ENCODE measurements at regions not wholly inside any gene's neighbourhood (a gene's known extent, or its start where the extent isn't known, plus 50 kb on each side); places are given as distances from the start of the nearest gene placed in this dataset.
"Not testable (repeated sequence)": the region's sequence is repeated elsewhere in the genome, so short reads cannot be mapped to it uniquely, and the experiment has no call there.

GRCh38 chr14:48703728-48704467 lies 882.3 kb downstream of the RPS29 start:
- no peaks in the 10 kb centered on the region for H3K4me1 ChIP-seq
- no peaks in the 10 kb centered on the region for H3K9me3 ChIP-seq
- ATAC-seq (ENCODE audit: low FRiP score in 2 of 2) (no peak), DNase-seq (no peak)
- H3K36me3 ChIP-seq = no peaks in the 10 kb centered on the region
- TF ChIP-seq EP300 (IDR thresholded peaks at IDR 0.05) (no peak), CTCF (IDR thresholded peaks at IDR 0.05) (no peak), POLR2AphosphoS5 (IDR thresholded peaks at IDR 0.05) (no peak), POLR2A (IDR thresholded peaks at IDR 0.05) (no peak)
- no peak overlapping the region for H3K27ac ChIP-seq
- no peaks in the 10 kb centered on the region for H3K27me3 ChIP-seq
- 32 to 33% methylated on average over 2 of the region's 2 CpGs for WGBS, 2 donors
- H3K4me3 ChIP-seq = no peak overlapping the region

- 69 to 97% methylated on average over 6 of the region's 6 CpGs for WGBS, 2 donors
- not testable (repeated sequence) for ATAC-seq (ENCODE audit: low FRiP score in 2 of 2)
- peak in 1 of 2 donors; percentile 28 for DNase-seq
Observed at GRCh38 chr14:48697362-48697761, 888.8 kb downstream of the RPS29 start.

DNA sequence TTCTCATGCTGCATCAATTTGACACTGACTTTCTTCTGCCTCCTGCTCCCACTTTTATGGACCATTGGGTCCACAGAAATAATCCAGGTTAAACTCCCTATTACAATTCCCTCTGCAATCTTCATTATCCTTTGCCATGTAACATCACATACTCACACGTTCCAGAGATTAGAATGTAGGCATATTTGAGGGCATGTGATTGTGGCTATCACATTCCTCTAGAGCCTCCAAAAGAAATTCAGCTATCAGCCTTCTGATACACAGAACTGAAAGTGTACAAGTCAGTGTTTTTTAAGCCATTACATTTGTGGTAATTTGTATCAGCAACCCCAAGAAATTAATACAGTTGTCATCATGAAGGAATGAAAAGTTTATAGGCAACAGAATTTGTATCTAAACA lies 892.4 kb downstream of the RPS29 start:
- no peak for DNase-seq
- no peak for TF ChIP-seq EP300 (IDR thresholded peaks at IDR 0.05)
- H3K4me3 ChIP-seq = no peak overlapping the region
- H3K27ac ChIP-seq = no peak overlapping the region
- ATAC-seq (ENCODE audit: low FRiP score in 2 of 2) = no peak
- no peaks in the 10 kb centered on the region for H3K27me3 ChIP-seq
- no peaks in the 10 kb centered on the region for H3K9me3 ChIP-seq
- no peaks in the 10 kb centered on the region for H3K4me1 ChIP-seq
- 65 to 68% methylated on average over 1 of the region's 1 CpG for WGBS, 2 donors
- H3K36me3 ChIP-seq = no peaks in the 10 kb centered on the region

More at GRCh38 chr14:48697362-48697761, 888.8 kb downstream of the RPS29 start:
- H3K36me3 ChIP-seq, H3K27ac ChIP-seq, H3K4me1 ChIP-seq, H3K9me3 ChIP-seq, H3K4me3 ChIP-seq, H3K27me3 ChIP-seq: not testable (repeated sequence)

- H3K27me3 ChIP-seq = no peaks in the 10 kb centered on the region
- H3K27ac ChIP-seq = no peak overlapping the region
- TF ChIP-seq EP300 (IDR thresholded peaks at IDR 0.05) (no peak), POLR2A (IDR thresholded peaks at IDR 0.05) (no peak), CTCF (IDR thresholded peaks at IDR 0.05) (no peak), POLR2AphosphoS5 (IDR thresholded peaks at IDR 0.05) (no peak)
- no peak overlapping the region for H3K4me3 ChIP-seq
- H3K4me1 ChIP-seq = no peaks in the 10 kb centered on the region
- no peak for DNase-seq
- H3K36me3 ChIP-seq = no peaks in the 10 kb centered on the region
- no peaks in the 10 kb centered on the region for H3K9me3 ChIP-seq
- 78 to 83% methylated on average over 1 of the region's 1 CpG for WGBS, 2 donors
- ATAC-seq (ENCODE audit: low FRiP score in 2 of 2) = no peak
Observed at GRCh38 chr14:48690349-48690748, 895.8 kb downstream of the RPS29 start.

DNA sequence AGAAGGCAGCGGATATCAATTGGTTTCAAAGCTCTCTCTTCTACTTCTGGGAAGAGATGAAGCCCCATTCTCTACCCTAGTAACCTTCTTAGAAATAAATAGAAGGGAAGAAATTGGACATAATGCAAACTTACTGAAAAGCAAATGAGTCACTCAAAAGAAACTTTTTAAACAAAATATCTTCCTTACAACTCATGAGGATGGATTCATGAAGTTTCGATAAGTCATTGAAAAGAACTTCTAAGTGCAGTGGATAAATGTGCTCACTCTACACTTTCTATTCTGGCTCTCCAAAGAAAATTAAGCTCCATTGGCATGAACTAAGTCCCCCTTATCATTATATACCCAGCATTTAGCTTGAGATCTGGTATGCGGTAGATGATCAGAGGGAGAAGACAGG lies 899.5 kb downstream of the RPS29 start:
- H3K4me1 ChIP-seq = no peaks in the 10 kb centered on the region
- TF ChIP-seq POLR2AphosphoS5 (IDR thresholded peaks at IDR 0.05) = no peak
- TF ChIP-seq EP300 (IDR thresholded peaks at IDR 0.05) = no peak
- no peak for TF ChIP-seq POLR2A (IDR thresholded peaks at IDR 0.05)
- no peak for TF ChIP-seq CTCF (IDR thresholded peaks at IDR 0.05)
- no peaks in the 10 kb centered on the region for H3K27me3 ChIP-seq
- DNase-seq (no peak), ATAC-seq (ENCODE audit: low FRiP score in 2 of 2) (no peak)
- no peak overlapping the region for H3K27ac ChIP-seq
- WGBS, 2 donors = 90 to 91% methylated on average over 3 of the region's 3 CpGs
- H3K4me3 ChIP-seq = no peak overlapping the region
- H3K36me3 ChIP-seq = no peaks in the 10 kb centered on the region
- no peaks in the 10 kb centered on the region for H3K9me3 ChIP-seq

DNA sequence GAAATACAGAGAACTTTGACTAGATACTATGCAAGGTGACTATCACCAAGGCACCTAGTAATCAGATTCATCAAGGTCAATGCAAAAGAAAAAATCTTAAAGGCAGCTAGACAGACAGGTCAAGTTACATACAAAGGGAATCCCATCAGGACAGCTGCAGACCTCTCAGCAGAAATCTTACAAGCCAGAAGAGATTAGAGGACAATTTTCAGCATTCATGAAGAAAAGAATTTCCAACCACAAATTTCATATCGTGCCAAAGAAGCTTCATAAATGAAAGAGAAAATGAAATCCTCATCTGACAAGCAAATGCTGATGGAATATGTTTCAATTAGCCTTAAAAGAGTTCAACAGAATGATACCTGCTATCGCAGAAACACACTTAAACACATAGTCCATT lies 913.7 kb downstream of the RPS29 start:
- no peak for TF ChIP-seq EP300 (IDR thresholded peaks at IDR 0.05)
- TF ChIP-seq POLR2A (IDR thresholded peaks at IDR 0.05) = no peak
- no peak for TF ChIP-seq CTCF (IDR thresholded peaks at IDR 0.05)
- no peak for TF ChIP-seq POLR2AphosphoS5 (IDR thresholded peaks at IDR 0.05)
- Histone ChIP-seq H3K4me1 (no peaks in the 10 kb centered on the region), H3K36me3 (no peaks in the 10 kb centered on the region), H3K4me3 (no peak overlapping the region), H3K9me3 (no peaks in the 10 kb centered on the region), H3K27ac (no peak overlapping the region), H3K27me3 (no peaks in the 10 kb centered on the region)
- ATAC-seq (ENCODE audit: low FRiP score in 2 of 2) = no peak
- 28 to 82% methylated on average over 2 of the region's 2 CpGs for WGBS, 2 donors
- no peak for DNase-seq

Measured in upper lobe of left lung (tissue), 6 donors.